Stomach (tissue), 4 donors: ENCODE measurements at regions not wholly inside any gene's neighbourhood (a gene's known extent, or its start where the extent isn't known, plus 50 kb on each side); places are given as distances from the start of the nearest gene placed in this dataset.

Source experiments
- POLR2A ChIP-seq, 4 donors: fragments of 450-650 bp; IDR thresholded peaks; one replicate each; pipeline ENCODE4 v1.6.1; 2016; ENCODE audit warnings: antibody characterized with exemption in 4 of 4, control low read depth in 2 of 4, mild to moderate bottlenecking in 1 of 4, moderate library complexity in 1 of 4
- TF ChIP-seq, protein P1 (sequence below), 7 experiments: fragments of 450-650 bp in 4 of 7; fragments of 200-600 bp in 3 of 7; sonication (generic) in 3 of 7; IDR thresholded peaks; one replicate each; pipeline ENCODE4 v1.5.1; 2016 to 2019; ENCODE audit warnings: antibody characterized with exemption in 7 of 7, control low read depth in 2 of 7, mild to moderate bottlenecking in 1 of 7

DNA sequence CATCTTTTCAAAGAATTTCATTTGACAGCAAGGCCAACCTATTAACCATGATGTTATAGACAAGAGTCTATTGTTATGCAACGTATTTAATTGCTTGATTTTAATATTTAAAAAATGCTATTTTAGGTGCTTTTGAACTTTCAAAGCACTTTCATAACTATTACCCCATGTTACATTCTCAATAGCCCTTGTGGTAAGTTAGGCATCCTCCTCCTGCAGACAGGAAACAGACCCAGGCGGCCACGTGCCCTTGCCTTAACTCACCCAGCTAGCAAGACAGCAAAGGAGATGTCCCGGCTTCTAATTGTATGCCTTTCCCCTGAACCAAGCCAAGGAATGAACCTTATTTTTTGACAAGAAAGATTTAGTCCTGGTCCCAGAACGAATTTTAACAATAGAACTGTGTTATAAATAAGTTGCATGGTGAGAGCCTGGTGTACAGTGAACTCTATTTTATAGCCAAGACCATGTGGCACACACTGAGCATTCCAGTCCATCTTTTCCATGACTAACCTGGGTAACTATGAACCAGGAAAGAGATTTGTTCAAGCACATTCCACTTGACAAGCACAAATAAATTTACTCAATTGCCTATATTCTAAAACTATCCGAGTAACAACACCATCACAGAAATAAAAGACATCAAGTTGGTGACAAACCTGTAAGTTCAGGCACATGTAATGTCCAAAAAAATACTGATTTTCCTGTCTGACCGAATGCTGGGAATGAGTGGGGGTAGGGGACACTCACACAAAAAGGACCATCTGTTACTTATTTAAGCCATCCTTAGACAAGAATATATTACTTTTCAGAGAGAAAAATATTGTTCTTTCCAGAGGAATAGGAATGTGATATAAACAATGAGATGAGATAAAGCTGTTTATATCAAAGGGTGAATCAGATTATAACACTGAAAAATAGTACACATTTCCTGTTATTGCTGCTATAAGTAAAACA is 163.0 kb downstream of the EFNB2 start:
- TF ChIP-seq, protein P1, sequence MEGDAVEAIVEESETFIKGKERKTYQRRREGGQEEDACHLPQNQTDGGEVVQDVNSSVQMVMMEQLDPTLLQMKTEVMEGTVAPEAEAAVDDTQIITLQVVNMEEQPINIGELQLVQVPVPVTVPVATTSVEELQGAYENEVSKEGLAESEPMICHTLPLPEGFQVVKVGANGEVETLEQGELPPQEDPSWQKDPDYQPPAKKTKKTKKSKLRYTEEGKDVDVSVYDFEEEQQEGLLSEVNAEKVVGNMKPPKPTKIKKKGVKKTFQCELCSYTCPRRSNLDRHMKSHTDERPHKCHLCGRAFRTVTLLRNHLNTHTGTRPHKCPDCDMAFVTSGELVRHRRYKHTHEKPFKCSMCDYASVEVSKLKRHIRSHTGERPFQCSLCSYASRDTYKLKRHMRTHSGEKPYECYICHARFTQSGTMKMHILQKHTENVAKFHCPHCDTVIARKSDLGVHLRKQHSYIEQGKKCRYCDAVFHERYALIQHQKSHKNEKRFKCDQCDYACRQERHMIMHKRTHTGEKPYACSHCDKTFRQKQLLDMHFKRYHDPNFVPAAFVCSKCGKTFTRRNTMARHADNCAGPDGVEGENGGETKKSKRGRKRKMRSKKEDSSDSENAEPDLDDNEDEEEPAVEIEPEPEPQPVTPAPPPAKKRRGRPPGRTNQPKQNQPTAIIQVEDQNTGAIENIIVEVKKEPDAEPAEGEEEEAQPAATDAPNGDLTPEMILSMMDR (IDR thresholded peaks at IDR 0.05), result no peak
- TF ChIP-seq POLR2A (IDR thresholded peaks at IDR 0.05), result no peak
